SIG-M5 treated with dmso at 0.1 percent for 504 hours (cell line): ENCODE measurements at regions not wholly inside any gene's neighbourhood (a gene's known extent, or its start where the extent isn't known, plus 50 kb on each side); places are given as distances from the start of the nearest gene placed in this dataset.
"Not testable (repeated sequence)": the region's sequence is repeated elsewhere in the genome, so short reads cannot be mapped to it uniquely, and the experiment has no call there.

Source experiments
- DNase-seq: peaks from one replicate; lab custom pipeline; 2025; ENCODE audit not compliant: unreplicated experiment; lab: John Stamatoyannopoulos, UW

GRCh38 chr14:34104489-34105397 lies 153.9 kb upstream of the EGLN3 start:
- DNase-seq: no peak

GRCh38 chr14:34103176-34103575 lies 152.3 kb upstream of the EGLN3 start:
- DNase-seq: no peak

GRCh38 chr14:34099635-34100034 lies 148.8 kb upstream of the EGLN3 start:
- DNase-seq: no peak

GRCh38 chr14:34098985-34099349 lies 148.1 kb upstream of the EGLN3 start:
- DNase-seq: no peak

- DNase-seq: peak; percentile 12
Observed at GRCh38 chr14:34098045-34098984, 147.4 kb upstream of the EGLN3 start.

GRCh38 chr14:34097644-34098043 lies 146.8 kb upstream of the EGLN3 start:
- no peak for DNase-seq

- DNase-seq: no peak
Observed at GRCh38 chr14:34094384-34094783, 143.5 kb upstream of the EGLN3 start.

GRCh38 chr14:34093883-34094282 lies 143.0 kb upstream of the EGLN3 start:
- no peak for DNase-seq

- no peak for DNase-seq
Observed at GRCh38 chr14:34090451-34090850, 139.6 kb upstream of the EGLN3 start.

- no peak for DNase-seq
Observed at GRCh38 chr14:34088914-34089313, 138.0 kb upstream of the EGLN3 start.

- DNase-seq: no peak
Observed at GRCh38 chr14:34087571-34087970, 136.7 kb upstream of the EGLN3 start.

GRCh38 chr14:34086223-34086757 lies 135.4 kb upstream of the EGLN3 start:
- no peak for DNase-seq

GRCh38 chr14:34085695-34086094 lies 134.8 kb upstream of the EGLN3 start:
- no peak for DNase-seq

- no peak for DNase-seq
Observed at GRCh38 chr14:34081576-34082136, 130.8 kb upstream of the EGLN3 start.

- no peak for DNase-seq
Observed at GRCh38 chr14:34081101-34081575, 130.3 kb upstream of the EGLN3 start.

GRCh38 chr14:34079643-34080042 lies 128.8 kb upstream of the EGLN3 start:
- DNase-seq: not testable (repeated sequence)

- peak; percentile 77 for DNase-seq
Observed at GRCh38 chr14:34078117-34078743, 127.4 kb upstream of the EGLN3 start.

GRCh38 chr14:34075826-34076225 lies 125.0 kb upstream of the EGLN3 start:
- no peak for DNase-seq

- peak; percentile 32 for DNase-seq
Observed at GRCh38 chr14:34075042-34075744, 124.3 kb upstream of the EGLN3 start.

GRCh38 chr14:34072921-34073320 lies 122.0 kb upstream of the EGLN3 start:
- DNase-seq: no peak
